GM23338 (cell line): ENCODE measurements at regions not wholly inside any gene's neighbourhood (a gene's known extent, or its start where the extent isn't known, plus 50 kb on each side); places are given as distances from the start of the nearest gene placed in this dataset.

Experiments
- ATAC-seq: fragments of 200-7000 bp; cut with Tn5 transposase; 3 replicates; pipeline ENCODE4 v1.9.1; 2020
- DNase-seq: peaks from one replicate; pipeline ENCODE4 v3.0.0-alpha.2; 2015; ENCODE audit warnings: low spot score
- H2AFZ ChIP-seq: fragments of 200-600 bp; sonication (generic); 2 replicates; pipeline ENCODE4 v1.8.0; 2016; ENCODE audit warnings: antibody characterized with exemption, mild to moderate bottlenecking, moderate library complexity
- H3F3A ChIP-seq: fragments of 200-600 bp; sonication (generic); replicated peaks from 2 replicates; pipeline ENCODE4 v1.8.0; 2017; ENCODE audit warnings: antibody characterized with exemption, mixed run types, low read depth
- H3K27ac ChIP-seq: fragments of 200-600 bp; sonication (generic); 2 replicates; pipeline ENCODE4 v1.6.1; 2016; ENCODE audit warnings: low read depth
- H3K27me3 ChIP-seq: fragments of 200-600 bp; sonication (generic); 2 replicates; pipeline ENCODE4 v1.8.0; 2016; ENCODE audit warnings: mild to moderate bottlenecking, mixed run types, moderate library complexity; ENCODE audit not compliant: insufficient read depth
- H3K36me3 ChIP-seq: fragments of 200-600 bp; sonication (generic); 2 replicates; pipeline ENCODE4 v1.8.0; 2016; ENCODE audit warnings: mild to moderate bottlenecking; ENCODE audit not compliant: insufficient read depth
- H3K4me1 ChIP-seq: fragments of 200-600 bp; sonication (generic); 2 replicates; pipeline ENCODE4 v1.8.0; 2016; ENCODE audit warnings: mild to moderate bottlenecking, moderate library complexity; ENCODE audit not compliant: insufficient read depth
- H3K4me2 ChIP-seq: fragments of 200-600 bp; sonication (generic); 2 replicates; pipeline ENCODE4 v1.7.1; 2017; ENCODE audit warnings: mixed run types
- H3K4me3 ChIP-seq: fragments of 200-600 bp; sonication (generic); 2 replicates; pipeline ENCODE4 v1.6.1; 2016; ENCODE audit warnings: mixed run types
- H3K79me2 ChIP-seq: fragments of 200-600 bp; sonication (generic); replicated peaks from 2 replicates; pipeline ENCODE4 v1.8.0; 2017; ENCODE audit warnings: mild to moderate bottlenecking; ENCODE audit not compliant: insufficient read depth
- H3K9me2 ChIP-seq: fragments of 200-600 bp; sonication (generic); 2 replicates; pipeline ENCODE4 v1.8.0; 2017; ENCODE audit not compliant: insufficient read depth
- H4K20me1 ChIP-seq: fragments of 200-600 bp; sonication (generic); replicated peaks from 2 replicates; pipeline ENCODE4 v1.8.0; 2017; ENCODE audit warnings: mild to moderate bottlenecking; ENCODE audit not compliant: insufficient read depth
- H3K27ac Mint-ChIP-seq: 2 replicates; pipeline ENCODE4 v1.8.0; 2020; ENCODE audit warnings: inconsistent platforms, mild to moderate bottlenecking, moderate library complexity, mixed read lengths
- H3K27me3 Mint-ChIP-seq: 3 replicates; pipeline ENCODE4 v1.8.0; 2022; ENCODE audit warnings: low read depth, mild to moderate bottlenecking, moderate library complexity, mixed read lengths, inconsistent platforms; ENCODE audit not compliant: insufficient read depth, poor library complexity
- H3K36me3 Mint-ChIP-seq: 3 replicates; pipeline ENCODE4 v1.8.0; 2021; ENCODE audit warnings: low read depth, mild to moderate bottlenecking, inconsistent platforms, moderate library complexity, mixed read lengths
- H3K4me1 Mint-ChIP-seq: 3 replicates; pipeline ENCODE4 v1.8.0; 2020; ENCODE audit warnings: mild to moderate bottlenecking, inconsistent platforms, mixed read lengths
- H3K4me3 Mint-ChIP-seq: 3 replicates; pipeline ENCODE4 v1.8.0; 2021; ENCODE audit warnings: moderate library complexity, mild to moderate bottlenecking, inconsistent platforms, mixed read lengths
- H3K9me3 Mint-ChIP-seq: 3 replicates; pipeline ENCODE4 v1.8.0; 2020; ENCODE audit warnings: moderate library complexity, mild to moderate bottlenecking, inconsistent platforms, mixed read lengths
- CREB1 ChIP-seq: fragments of 250-450 bp; sonication (Bioruptor Pico); IDR thresholded peaks from 2 replicates; pipeline ENCODE4 v1.5.0; 2020; ENCODE audit warnings: low read depth, mild to moderate bottlenecking, moderate library complexity
- EZH2 ChIP-seq: fragments of 200-600 bp; sonication (generic); IDR thresholded peaks from one replicate; pipeline ENCODE4 v1.8.0; 2017; ENCODE audit warnings: antibody characterized with exemption, mild to moderate bottlenecking, low read depth; ENCODE audit not compliant: unreplicated experiment
- EZH2phosphoT487 ChIP-seq: fragments of 200-600 bp; sonication (generic); IDR thresholded peaks from one replicate; pipeline ENCODE4 v1.8.1; 2018; ENCODE audit warnings: antibody characterized with exemption; ENCODE audit not compliant: unreplicated experiment
- JUNB ChIP-seq: IDR thresholded peaks from one replicate; pipeline ENCODE4 v1.6.1; 2016; ENCODE audit warnings: antibody characterized with exemption; ENCODE audit not compliant: unreplicated experiment
- NANOG ChIP-seq: IDR thresholded peaks from 2 replicates; pipeline ENCODE4 v1.6.1; 2016; ENCODE audit warnings: antibody characterized with exemption, borderline replicate concordance
- POLR2AphosphoS5 ChIP-seq: IDR thresholded peaks from 2 replicates; pipeline ENCODE4 v1.6.1; 2016; ENCODE audit warnings: antibody characterized with exemption, low read depth
- STAT1 ChIP-seq: IDR thresholded peaks from one replicate; pipeline ENCODE4 v1.6.1; 2016; ENCODE audit warnings: antibody characterized with exemption; ENCODE audit not compliant: unreplicated experiment
- ZNF114 ChIP-seq: fragments of 250-450 bp; sonication (Bioruptor Pico); IDR thresholded peaks from 2 replicates; pipeline ENCODE4 v1.5.0; 2020; ENCODE audit warnings: mild to moderate bottlenecking, moderate library complexity
- ZNF331 ChIP-seq: fragments of 250-450 bp; sonication (Bioruptor Pico); IDR thresholded peaks from 2 replicates; pipeline ENCODE4 v1.5.0; 2020; ENCODE audit warnings: low read depth, mild to moderate bottlenecking, moderate library complexity
- TF ChIP-seq, protein P1 (sequence below): IDR thresholded peaks from 2 replicates; pipeline ENCODE4 v1.6.1; 2016; ENCODE audit warnings: antibody characterized with exemption
- TF ChIP-seq, protein P2 (sequence below): IDR thresholded peaks from one replicate; pipeline ENCODE4 v1.6.1; 2018; ENCODE audit warnings: antibody characterized with exemption; ENCODE audit not compliant: unreplicated experiment
- TF ChIP-seq, protein P3 (sequence below): fragments of 250-450 bp; sonication (Bioruptor Pico); IDR thresholded peaks from 2 replicates; pipeline ENCODE4 v1.5.0; 2020; ENCODE audit warnings: mild to moderate bottlenecking, moderate library complexity
- TF ChIP-seq, protein P4 (sequence below), 2 experiments: fragments of 200-600 bp in 1 of 2; sonication (generic) in 1 of 2; conservative IDR thresholded peaks; 2 replicates each; pipeline versions ENCODE4 v1.5.1 to v1.6.1; 2016 to 2017; ENCODE audit warnings: antibody characterized with exemption in 2 of 2, low read depth in 2 of 2, mild to moderate bottlenecking in 2 of 2, moderate library complexity in 1 of 2

DNA sequence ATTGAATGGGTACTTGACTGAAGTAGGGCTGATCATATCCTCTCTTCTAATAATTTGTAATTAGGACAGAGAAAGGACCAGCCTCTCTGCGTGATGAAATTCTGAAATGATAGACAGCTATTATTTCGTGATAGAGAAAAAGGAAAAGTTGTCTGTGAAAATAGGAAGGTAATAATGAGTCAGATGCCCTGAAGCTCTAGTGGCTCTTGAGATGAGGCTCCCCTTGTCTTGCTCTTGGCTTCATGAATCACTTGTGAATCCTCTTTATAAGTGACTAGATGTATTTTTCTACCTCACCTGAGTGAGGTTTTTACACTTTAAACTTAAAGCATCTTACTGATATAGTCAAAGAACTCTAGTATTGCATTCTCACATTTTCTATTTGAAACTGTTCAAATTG, 888.9 kb downstream of the PCDH18 start:
- Histone ChIP-seq H3K27me3 (no peaks in the 10 kb centered on the region), H3K4me3 (no peak overlapping the region), H3K4me1 (peaks cover 6% of the 10 kb centered on the region), H3K36me3 (no peaks in the 10 kb centered on the region), H3F3A (no peaks in the 10 kb centered on the region), H3K9me2 (no peaks in the 10 kb centered on the region), H2AFZ (no peak overlapping the region), H4K20me1 (no peaks in the 10 kb centered on the region), H3K27ac (no peak overlapping the region), H3K4me2 (no peak overlapping the region), H3K79me2 (no peaks in the 10 kb centered on the region)
- H3K27me3 Mint-ChIP-seq, result peaks cover 2% of the 10 kb centered on the region
- H3K4me3 Mint-ChIP-seq, result no peak overlapping the region
- TF ChIP-seq, protein P1, sequence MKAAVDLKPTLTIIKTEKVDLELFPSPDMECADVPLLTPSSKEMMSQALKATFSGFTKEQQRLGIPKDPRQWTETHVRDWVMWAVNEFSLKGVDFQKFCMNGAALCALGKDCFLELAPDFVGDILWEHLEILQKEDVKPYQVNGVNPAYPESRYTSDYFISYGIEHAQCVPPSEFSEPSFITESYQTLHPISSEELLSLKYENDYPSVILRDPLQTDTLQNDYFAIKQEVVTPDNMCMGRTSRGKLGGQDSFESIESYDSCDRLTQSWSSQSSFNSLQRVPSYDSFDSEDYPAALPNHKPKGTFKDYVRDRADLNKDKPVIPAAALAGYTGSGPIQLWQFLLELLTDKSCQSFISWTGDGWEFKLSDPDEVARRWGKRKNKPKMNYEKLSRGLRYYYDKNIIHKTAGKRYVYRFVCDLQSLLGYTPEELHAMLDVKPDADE, result no peak
- TF ChIP-seq JUNB, result no peak
- TF ChIP-seq STAT1, result no peak
- TF ChIP-seq POLR2AphosphoS5, result no peak
- TF ChIP-seq, protein P2, sequence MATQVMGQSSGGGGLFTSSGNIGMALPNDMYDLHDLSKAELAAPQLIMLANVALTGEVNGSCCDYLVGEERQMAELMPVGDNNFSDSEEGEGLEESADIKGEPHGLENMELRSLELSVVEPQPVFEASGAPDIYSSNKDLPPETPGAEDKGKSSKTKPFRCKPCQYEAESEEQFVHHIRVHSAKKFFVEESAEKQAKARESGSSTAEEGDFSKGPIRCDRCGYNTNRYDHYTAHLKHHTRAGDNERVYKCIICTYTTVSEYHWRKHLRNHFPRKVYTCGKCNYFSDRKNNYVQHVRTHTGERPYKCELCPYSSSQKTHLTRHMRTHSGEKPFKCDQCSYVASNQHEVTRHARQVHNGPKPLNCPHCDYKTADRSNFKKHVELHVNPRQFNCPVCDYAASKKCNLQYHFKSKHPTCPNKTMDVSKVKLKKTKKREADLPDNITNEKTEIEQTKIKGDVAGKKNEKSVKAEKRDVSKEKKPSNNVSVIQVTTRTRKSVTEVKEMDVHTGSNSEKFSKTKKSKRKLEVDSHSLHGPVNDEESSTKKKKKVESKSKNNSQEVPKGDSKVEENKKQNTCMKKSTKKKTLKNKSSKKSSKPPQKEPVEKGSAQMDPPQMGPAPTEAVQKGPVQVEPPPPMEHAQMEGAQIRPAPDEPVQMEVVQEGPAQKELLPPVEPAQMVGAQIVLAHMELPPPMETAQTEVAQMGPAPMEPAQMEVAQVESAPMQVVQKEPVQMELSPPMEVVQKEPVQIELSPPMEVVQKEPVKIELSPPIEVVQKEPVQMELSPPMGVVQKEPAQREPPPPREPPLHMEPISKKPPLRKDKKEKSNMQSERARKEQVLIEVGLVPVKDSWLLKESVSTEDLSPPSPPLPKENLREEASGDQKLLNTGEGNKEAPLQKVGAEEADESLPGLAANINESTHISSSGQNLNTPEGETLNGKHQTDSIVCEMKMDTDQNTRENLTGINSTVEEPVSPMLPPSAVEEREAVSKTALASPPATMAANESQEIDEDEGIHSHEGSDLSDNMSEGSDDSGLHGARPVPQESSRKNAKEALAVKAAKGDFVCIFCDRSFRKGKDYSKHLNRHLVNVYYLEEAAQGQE, result no peak
- no peak for TF ChIP-seq ZNF114 (CRISPR knock-in tag)
- TF ChIP-seq, protein P3, sequence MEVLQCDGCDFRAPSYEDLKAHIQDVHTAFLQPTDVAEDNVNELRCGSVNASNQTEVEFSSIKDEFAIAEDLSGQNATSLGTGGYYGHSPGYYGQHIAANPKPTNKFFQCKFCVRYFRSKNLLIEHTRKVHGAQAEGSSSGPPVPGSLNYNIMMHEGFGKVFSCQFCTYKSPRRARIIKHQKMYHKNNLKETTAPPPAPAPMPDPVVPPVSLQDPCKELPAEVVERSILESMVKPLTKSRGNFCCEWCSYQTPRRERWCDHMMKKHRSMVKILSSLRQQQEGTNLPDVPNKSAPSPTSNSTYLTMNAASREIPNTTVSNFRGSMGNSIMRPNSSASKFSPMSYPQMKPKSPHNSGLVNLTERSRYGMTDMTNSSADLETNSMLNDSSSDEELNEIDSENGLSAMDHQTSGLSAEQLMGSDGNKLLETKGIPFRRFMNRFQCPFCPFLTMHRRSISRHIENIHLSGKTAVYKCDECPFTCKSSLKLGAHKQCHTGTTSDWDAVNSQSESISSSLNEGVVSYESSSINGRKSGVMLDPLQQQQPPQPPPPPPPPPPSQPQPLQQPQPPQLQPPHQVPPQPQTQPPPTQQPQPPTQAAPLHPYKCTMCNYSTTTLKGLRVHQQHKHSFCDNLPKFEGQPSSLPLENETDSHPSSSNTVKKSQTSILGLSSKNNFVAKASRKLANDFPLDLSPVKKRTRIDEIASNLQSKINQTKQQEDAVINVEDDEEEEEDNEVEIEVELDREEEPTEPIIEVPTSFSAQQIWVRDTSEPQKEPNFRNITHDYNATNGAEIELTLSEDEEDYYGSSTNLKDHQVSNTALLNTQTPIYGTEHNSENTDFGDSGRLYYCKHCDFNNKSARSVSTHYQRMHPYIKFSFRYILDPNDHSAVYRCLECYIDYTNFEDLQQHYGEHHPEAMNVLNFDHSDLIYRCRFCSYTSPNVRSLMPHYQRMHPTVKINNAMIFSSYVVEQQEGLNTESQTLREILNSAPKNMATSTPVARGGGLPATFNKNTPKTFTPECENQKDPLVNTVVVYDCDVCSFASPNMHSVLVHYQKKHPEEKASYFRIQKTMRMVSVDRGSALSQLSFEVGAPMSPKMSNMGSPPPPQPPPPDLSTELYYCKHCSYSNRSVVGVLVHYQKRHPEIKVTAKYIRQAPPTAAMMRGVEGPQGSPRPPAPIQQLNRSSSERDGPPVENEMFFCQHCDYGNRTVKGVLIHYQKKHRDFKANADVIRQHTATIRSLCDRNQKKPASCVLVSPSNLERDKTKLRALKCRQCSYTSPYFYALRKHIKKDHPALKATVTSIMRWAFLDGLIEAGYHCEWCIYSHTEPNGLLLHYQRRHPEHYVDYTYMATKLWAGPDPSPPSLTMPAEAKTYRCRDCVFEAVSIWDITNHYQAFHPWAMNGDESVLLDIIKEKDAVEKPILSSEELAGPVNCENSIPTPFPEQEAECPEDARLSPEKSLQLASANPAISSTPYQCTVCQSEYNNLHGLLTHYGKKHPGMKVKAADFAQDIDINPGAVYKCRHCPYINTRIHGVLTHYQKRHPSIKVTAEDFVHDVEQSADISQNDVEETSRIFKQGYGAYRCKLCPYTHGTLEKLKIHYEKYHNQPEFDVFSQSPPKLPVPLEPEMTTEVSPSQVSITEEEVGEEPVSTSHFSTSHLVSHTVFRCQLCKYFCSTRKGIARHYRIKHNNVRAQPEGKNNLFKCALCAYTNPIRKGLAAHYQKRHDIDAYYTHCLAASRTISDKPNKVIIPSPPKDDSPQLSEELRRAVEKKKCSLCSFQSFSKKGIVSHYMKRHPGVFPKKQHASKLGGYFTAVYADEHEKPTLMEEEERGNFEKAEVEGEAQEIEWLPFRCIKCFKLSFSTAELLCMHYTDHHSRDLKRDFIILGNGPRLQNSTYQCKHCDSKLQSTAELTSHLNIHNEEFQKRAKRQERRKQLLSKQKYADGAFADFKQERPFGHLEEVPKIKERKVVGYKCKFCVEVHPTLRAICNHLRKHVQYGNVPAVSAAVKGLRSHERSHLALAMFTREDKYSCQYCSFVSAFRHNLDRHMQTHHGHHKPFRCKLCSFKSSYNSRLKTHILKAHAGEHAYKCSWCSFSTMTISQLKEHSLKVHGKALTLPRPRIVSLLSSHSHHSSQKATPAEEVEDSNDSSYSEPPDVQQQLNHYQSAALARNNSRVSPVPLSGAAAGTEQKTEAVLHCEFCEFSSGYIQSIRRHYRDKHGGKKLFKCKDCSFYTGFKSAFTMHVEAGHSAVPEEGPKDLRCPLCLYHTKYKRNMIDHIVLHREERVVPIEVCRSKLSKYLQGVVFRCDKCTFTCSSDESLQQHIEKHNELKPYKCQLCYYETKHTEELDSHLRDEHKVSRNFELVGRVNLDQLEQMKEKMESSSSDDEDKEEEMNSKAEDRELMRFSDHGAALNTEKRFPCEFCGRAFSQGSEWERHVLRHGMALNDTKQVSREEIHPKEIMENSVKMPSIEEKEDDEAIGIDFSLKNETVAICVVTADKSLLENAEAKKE (CRISPR knock-in tag), result no peak
- TF ChIP-seq EZH2phosphoT487, result no peak
- TF ChIP-seq CREB1, result no peak
- no peak for TF ChIP-seq NANOG
- no peak for TF ChIP-seq ZNF331 (CRISPR knock-in tag)
- no peak for TF ChIP-seq EZH2
- TF ChIP-seq, protein P4, sequence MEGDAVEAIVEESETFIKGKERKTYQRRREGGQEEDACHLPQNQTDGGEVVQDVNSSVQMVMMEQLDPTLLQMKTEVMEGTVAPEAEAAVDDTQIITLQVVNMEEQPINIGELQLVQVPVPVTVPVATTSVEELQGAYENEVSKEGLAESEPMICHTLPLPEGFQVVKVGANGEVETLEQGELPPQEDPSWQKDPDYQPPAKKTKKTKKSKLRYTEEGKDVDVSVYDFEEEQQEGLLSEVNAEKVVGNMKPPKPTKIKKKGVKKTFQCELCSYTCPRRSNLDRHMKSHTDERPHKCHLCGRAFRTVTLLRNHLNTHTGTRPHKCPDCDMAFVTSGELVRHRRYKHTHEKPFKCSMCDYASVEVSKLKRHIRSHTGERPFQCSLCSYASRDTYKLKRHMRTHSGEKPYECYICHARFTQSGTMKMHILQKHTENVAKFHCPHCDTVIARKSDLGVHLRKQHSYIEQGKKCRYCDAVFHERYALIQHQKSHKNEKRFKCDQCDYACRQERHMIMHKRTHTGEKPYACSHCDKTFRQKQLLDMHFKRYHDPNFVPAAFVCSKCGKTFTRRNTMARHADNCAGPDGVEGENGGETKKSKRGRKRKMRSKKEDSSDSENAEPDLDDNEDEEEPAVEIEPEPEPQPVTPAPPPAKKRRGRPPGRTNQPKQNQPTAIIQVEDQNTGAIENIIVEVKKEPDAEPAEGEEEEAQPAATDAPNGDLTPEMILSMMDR (conservative IDR thresholded peaks at IDR 0.05; ENCODE audit: low read depth in 2 of 2), result no peak
- H3K4me1 Mint-ChIP-seq, result 0 out of 3 replicates have a peak, but pooled peaks cover 2% of the 10 kb centered on the region
- H3K36me3 Mint-ChIP-seq, result 0 out of 3 replicates have a peak, but pooled peaks cover 2% of the 10 kb centered on the region
- DNase-seq, result no peak
- H3K9me3 Mint-ChIP-seq, result no peaks in the 10 kb centered on the region
- ATAC-seq, result no peak
- H3K27ac Mint-ChIP-seq, result no peak overlapping the region
